ENCODE measurements at regions not wholly inside any gene's neighbourhood (a gene's known extent, or its start where the extent isn't known, plus 50 kb on each side); places are given as distances from the start of the nearest gene placed in this dataset.

DNA sequence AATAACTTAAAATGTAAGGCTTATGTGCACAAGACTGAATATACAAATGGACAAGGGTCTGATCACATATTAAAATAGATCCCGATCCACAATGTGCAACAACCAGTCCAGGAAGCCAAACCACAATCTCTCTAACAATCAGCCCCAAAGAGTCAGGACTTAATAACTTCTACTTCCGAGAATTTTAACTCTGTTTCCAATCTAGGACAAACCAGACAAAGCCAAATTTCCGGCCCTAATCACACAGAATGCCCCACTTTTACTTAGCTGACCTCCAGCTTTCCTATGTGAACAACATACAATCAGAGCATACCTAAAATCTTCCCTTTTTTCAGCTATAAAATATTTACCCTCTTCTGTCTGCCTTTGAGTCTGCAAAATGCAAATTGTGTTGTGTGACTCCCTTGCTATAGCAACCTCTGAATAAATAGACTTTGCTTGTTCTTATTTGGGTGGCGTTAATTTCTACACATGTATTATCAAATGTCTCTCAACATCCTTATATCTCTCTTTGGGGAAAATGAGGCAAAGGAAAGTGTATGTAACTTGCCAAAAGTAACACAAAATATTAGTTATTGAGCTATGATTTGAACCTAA is 381.9 kb upstream of the MC4R start:
- Histone ChIP-seq H3K36me3 (ENCODE audit: insufficient read depth, low read length) (no peaks in the 10 kb centered on the region), H3K27me3 (ENCODE audit: insufficient read depth, low read length) (no peaks in the 10 kb centered on the region), H4K20me1 (ENCODE audit: insufficient read depth, low read length) (no peaks in the 10 kb centered on the region), H3K79me2 (ENCODE audit: insufficient read depth, low read length) (no peaks in the 10 kb centered on the region), H3K4me1 (ENCODE audit: insufficient read depth, low read length) (no peaks in the 10 kb centered on the region), H3K9ac (ENCODE audit: low read length) (no peak overlapping the region), H3K27ac (ENCODE audit: low read depth, low read length) (no peak overlapping the region), H2AFZ (ENCODE audit: low read depth, low read length) (no peak overlapping the region), H3K9me3 (ENCODE audit: insufficient read depth, low read depth, low read length) (no peaks in the 10 kb centered on the region), H3K4me3 (ENCODE audit: insufficient read depth, low read depth, low read length) (no peak overlapping the region), H3K4me2 (ENCODE audit: low read length) (no peak overlapping the region)
- no peak for FAIRE-seq
- Mint-ChIP-seq H3K4me3 (ENCODE audit: unreplicated experiment) (no peak overlapping the region), H3K27me3 (ENCODE audit: low read depth, unreplicated experiment) (peaks cover 2% of the 10 kb centered on the region), H3K4me1 (ENCODE audit: low read depth, unreplicated experiment) (no peaks in the 10 kb centered on the region), H3K9me3 (ENCODE audit: unreplicated experiment) (no peaks in the 10 kb centered on the region), H3K27ac (ENCODE audit: unreplicated experiment) (no peak overlapping the region), H3K36me3 (ENCODE audit: low read depth, unreplicated experiment) (no peaks in the 10 kb centered on the region)
- DNase-seq (ENCODE audit: low read depth), result no peak
- TF ChIP-seq, protein P1, sequence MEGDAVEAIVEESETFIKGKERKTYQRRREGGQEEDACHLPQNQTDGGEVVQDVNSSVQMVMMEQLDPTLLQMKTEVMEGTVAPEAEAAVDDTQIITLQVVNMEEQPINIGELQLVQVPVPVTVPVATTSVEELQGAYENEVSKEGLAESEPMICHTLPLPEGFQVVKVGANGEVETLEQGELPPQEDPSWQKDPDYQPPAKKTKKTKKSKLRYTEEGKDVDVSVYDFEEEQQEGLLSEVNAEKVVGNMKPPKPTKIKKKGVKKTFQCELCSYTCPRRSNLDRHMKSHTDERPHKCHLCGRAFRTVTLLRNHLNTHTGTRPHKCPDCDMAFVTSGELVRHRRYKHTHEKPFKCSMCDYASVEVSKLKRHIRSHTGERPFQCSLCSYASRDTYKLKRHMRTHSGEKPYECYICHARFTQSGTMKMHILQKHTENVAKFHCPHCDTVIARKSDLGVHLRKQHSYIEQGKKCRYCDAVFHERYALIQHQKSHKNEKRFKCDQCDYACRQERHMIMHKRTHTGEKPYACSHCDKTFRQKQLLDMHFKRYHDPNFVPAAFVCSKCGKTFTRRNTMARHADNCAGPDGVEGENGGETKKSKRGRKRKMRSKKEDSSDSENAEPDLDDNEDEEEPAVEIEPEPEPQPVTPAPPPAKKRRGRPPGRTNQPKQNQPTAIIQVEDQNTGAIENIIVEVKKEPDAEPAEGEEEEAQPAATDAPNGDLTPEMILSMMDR (IDR thresholded peaks at IDR 0.05; ENCODE audit: insufficient read depth, low read depth, low read length), result no peak
- no peak for TF ChIP-seq EZH2 (IDR thresholded peaks at IDR 0.05; ENCODE audit: insufficient read depth, low read length)

DNA sequence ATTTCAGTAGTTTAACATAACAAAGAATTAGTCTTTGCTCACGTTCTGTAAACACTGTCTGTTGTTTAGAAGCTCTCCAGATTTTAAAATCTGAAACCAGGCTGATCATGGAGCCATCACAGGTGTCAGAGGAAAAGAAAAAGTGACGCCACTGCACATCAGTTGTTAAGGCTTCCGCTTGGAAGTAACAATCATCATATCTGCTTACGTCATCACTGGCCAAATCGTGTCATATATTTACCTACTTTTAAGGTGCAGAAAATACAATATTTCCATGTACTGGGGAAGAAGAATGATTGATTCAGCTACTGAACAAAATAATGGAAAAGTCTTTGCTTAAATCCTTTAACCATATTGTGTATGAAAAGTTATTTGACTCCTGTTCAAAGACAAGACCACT is 382.6 kb upstream of the MC4R start:
- H3K27me3 Mint-ChIP-seq (ENCODE audit: low read depth, unreplicated experiment), result peaks cover 2% of the 10 kb centered on the region
- no peaks in the 10 kb centered on the region for H3K4me1 Mint-ChIP-seq (ENCODE audit: low read depth, unreplicated experiment)
- H3K4me3 ChIP-seq (ENCODE audit: insufficient read depth, low read depth, low read length), result no peak overlapping the region
- H3K9me3 Mint-ChIP-seq (ENCODE audit: unreplicated experiment), result no peaks in the 10 kb centered on the region
- H3K36me3 Mint-ChIP-seq (ENCODE audit: low read depth, unreplicated experiment), result no peaks in the 10 kb centered on the region
- H3K79me2 ChIP-seq (ENCODE audit: insufficient read depth, low read length), result no peaks in the 10 kb centered on the region
- H3K27ac ChIP-seq (ENCODE audit: low read depth, low read length), result no peak overlapping the region
- H3K36me3 ChIP-seq (ENCODE audit: insufficient read depth, low read length), result no peaks in the 10 kb centered on the region
- no peak for DNase-seq (ENCODE audit: low read depth)
- H3K27me3 ChIP-seq (ENCODE audit: insufficient read depth, low read length), result no peaks in the 10 kb centered on the region
- no peak overlapping the region for H3K27ac Mint-ChIP-seq (ENCODE audit: unreplicated experiment)
- FAIRE-seq, result no peak
- H3K4me2 ChIP-seq (ENCODE audit: low read length), result no peak overlapping the region
- no peaks in the 10 kb centered on the region for H3K9me3 ChIP-seq (ENCODE audit: insufficient read depth, low read depth, low read length)
- TF ChIP-seq EZH2 (IDR thresholded peaks at IDR 0.05; ENCODE audit: insufficient read depth, low read length), result no peak
- TF ChIP-seq, protein P1 (IDR thresholded peaks at IDR 0.05; ENCODE audit: insufficient read depth, low read depth, low read length), result no peak
- H3K4me3 Mint-ChIP-seq (ENCODE audit: unreplicated experiment), result no peak overlapping the region
- H3K4me1 ChIP-seq (ENCODE audit: insufficient read depth, low read length), result no peaks in the 10 kb centered on the region
- H2AFZ ChIP-seq (ENCODE audit: low read depth, low read length), result no peak overlapping the region
- H4K20me1 ChIP-seq (ENCODE audit: insufficient read depth, low read length), result no peaks in the 10 kb centered on the region
- H3K9ac ChIP-seq (ENCODE audit: low read length), result no peak overlapping the region

DNA sequence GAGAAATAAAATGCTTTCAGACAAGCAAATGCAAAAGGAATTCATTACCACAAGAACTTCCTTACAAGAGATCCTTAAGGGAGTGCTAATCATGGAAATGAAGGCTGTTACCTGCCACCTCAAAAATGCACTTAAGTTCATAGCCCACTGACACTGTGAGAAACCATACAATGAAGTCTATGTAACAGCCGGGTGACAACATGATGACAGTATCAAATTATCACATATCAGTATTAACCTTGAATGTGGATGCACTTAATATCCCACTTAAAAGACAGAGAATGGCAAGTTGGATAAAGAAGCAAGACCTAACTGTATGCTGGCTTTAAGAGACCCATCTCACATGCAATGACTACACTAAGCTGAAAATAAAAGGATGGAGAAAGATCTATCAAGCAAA is 403.4 kb upstream of the MC4R start:
- H3K4me1 Mint-ChIP-seq (ENCODE audit: low read depth, unreplicated experiment), result no peaks in the 10 kb centered on the region
- Histone ChIP-seq H2AFZ (ENCODE audit: low read depth, low read length) (no peak overlapping the region), H3K4me3 (ENCODE audit: insufficient read depth, low read depth, low read length) (no peak overlapping the region), H3K4me1 (ENCODE audit: insufficient read depth, low read length) (no peaks in the 10 kb centered on the region), H3K4me2 (ENCODE audit: low read length) (no peak overlapping the region), H4K20me1 (ENCODE audit: insufficient read depth, low read length) (no peaks in the 10 kb centered on the region), H3K9me3 (ENCODE audit: insufficient read depth, low read depth, low read length) (no peaks in the 10 kb centered on the region), H3K9ac (ENCODE audit: low read length) (no peak overlapping the region), H3K27me3 (ENCODE audit: insufficient read depth, low read length) (no peaks in the 10 kb centered on the region), H3K27ac (ENCODE audit: low read depth, low read length) (no peak overlapping the region), H3K36me3 (ENCODE audit: insufficient read depth, low read length) (no peaks in the 10 kb centered on the region), H3K79me2 (ENCODE audit: insufficient read depth, low read length) (no peaks in the 10 kb centered on the region)
- no peak overlapping the region for H3K27ac Mint-ChIP-seq (ENCODE audit: unreplicated experiment)
- H3K4me3 Mint-ChIP-seq (ENCODE audit: unreplicated experiment), result no peak overlapping the region
- no peaks in the 10 kb centered on the region for H3K36me3 Mint-ChIP-seq (ENCODE audit: low read depth, unreplicated experiment)
- FAIRE-seq, result no peak
- no peaks in the 10 kb centered on the region for H3K27me3 Mint-ChIP-seq (ENCODE audit: low read depth, unreplicated experiment)
- TF ChIP-seq, protein P1 (IDR thresholded peaks at IDR 0.05; ENCODE audit: insufficient read depth, low read depth, low read length), result no peak
- TF ChIP-seq EZH2 (IDR thresholded peaks at IDR 0.05; ENCODE audit: insufficient read depth, low read length), result no peak
- no peak for DNase-seq (ENCODE audit: low read depth)
- H3K9me3 Mint-ChIP-seq (ENCODE audit: unreplicated experiment), result peaks cover 8% of the 10 kb centered on the region

Measured in astrocyte (in vitro differentiated cells and primary cell).